Trophoblast cell (in vitro differentiated cells and primary cell): ENCODE measurements at regions not wholly inside any gene's neighbourhood (a gene's known extent, or its start where the extent isn't known, plus 50 kb on each side); places are given as distances from the start of the nearest gene placed in this dataset.
A peak's percentile ranks its signal among the peaks of the same experiment; 100 is the strongest.

ENCODE experiments used
- DNase-seq, 2 donors: peaks; one replicate each; pipeline ENCODE4 v3.0.0-alpha.2; 2016
- H2AFZ ChIP-seq: 2 replicates; pipeline ENCODE4 v1.6.1; 2013; ENCODE audit warnings: low read length, moderate library complexity, mild to moderate bottlenecking; ENCODE audit not compliant: insufficient read depth, poor library complexity
- H2AK5ac ChIP-seq: 2 replicates; pipeline ENCODE4 v1.6.1; 2013; ENCODE audit warnings: mild to moderate bottlenecking, low read length
- H2BK120ac ChIP-seq: 2 replicates; pipeline ENCODE4 v1.6.1; 2013; ENCODE audit warnings: low read length, mild to moderate bottlenecking, moderate library complexity; ENCODE audit not compliant: insufficient read depth, poor library complexity
- H2BK12ac ChIP-seq: 2 replicates; pipeline ENCODE4 v1.6.1; 2013; ENCODE audit warnings: mild to moderate bottlenecking, low read length, moderate library complexity
- H2BK5ac ChIP-seq: 2 replicates; pipeline ENCODE4 v1.6.1; 2013; ENCODE audit warnings: low read length, low read depth, moderate library complexity, mild to moderate bottlenecking; ENCODE audit not compliant: poor library complexity
- H3K14ac ChIP-seq: 2 replicates; pipeline ENCODE4 v1.6.1; 2013; ENCODE audit warnings: mild to moderate bottlenecking, low read length
- H3K18ac ChIP-seq: 2 replicates; pipeline ENCODE4 v1.6.1; 2013; ENCODE audit warnings: mild to moderate bottlenecking, low read length
- H3K23ac ChIP-seq: 2 replicates; pipeline ENCODE4 v1.6.1; 2013; ENCODE audit warnings: low read length
- H3K27ac ChIP-seq: 2 replicates; pipeline ENCODE4 v1.5.1; 2013; ENCODE audit warnings: low read depth, mild to moderate bottlenecking, inconsistent platforms, low read length, moderate library complexity
- H3K27me3 ChIP-seq: 2 replicates; pipeline ENCODE4 v1.6.1; 2013; ENCODE audit warnings: inconsistent platforms, mild to moderate bottlenecking, low read length, moderate library complexity; ENCODE audit not compliant: insufficient read depth
- H3K36me3 ChIP-seq, 2 experiments: 1 replicate in 1 of 2; 2 replicates in 1 of 2; pipeline ENCODE4 v1.6.1; 2013; ENCODE audit warnings: low read length in 2 of 2, mild to moderate bottlenecking in 2 of 2, moderate library complexity in 1 of 2; ENCODE audit not compliant: insufficient read depth in 2 of 2, control insufficient read depth in 1 of 2
- H3K4ac ChIP-seq: 2 replicates; pipeline ENCODE4 v1.6.1; 2013; ENCODE audit warnings: low read depth, mild to moderate bottlenecking, low read length, moderate library complexity
- H3K4me1 ChIP-seq, 2 experiments: 1 replicate in 1 of 2; 2 replicates in 1 of 2; pipeline ENCODE4 v1.6.1; 2013; ENCODE audit warnings: low read length in 2 of 2, mild to moderate bottlenecking in 2 of 2, moderate library complexity in 1 of 2; ENCODE audit not compliant: insufficient read depth in 2 of 2, control insufficient read depth in 1 of 2
- H3K4me2 ChIP-seq: 2 replicates; pipeline ENCODE4 v1.6.1; 2013; ENCODE audit warnings: inconsistent platforms, mild to moderate bottlenecking, low read length, moderate library complexity
- H3K4me3 ChIP-seq: 2 replicates; pipeline ENCODE4 v1.5.1; 2013; ENCODE audit warnings: mild to moderate bottlenecking, low read depth, low read length, inconsistent platforms
- H3K79me1 ChIP-seq: one replicate; pipeline ENCODE4 v1.6.1; 2013; ENCODE audit warnings: low read length
- H3K79me2 ChIP-seq: 2 replicates; pipeline ENCODE4 v1.6.1; 2013; ENCODE audit warnings: low read length, mild to moderate bottlenecking; ENCODE audit not compliant: control insufficient read depth, insufficient read depth, poor library complexity
- H3K9ac ChIP-seq: 2 replicates; pipeline ENCODE4 v1.6.1; 2013; ENCODE audit warnings: mild to moderate bottlenecking, low read length
- H3K9me3 ChIP-seq: 2 replicates; pipeline ENCODE4 v1.6.1; 2013; ENCODE audit warnings: low read depth, mild to moderate bottlenecking, control low read depth, inconsistent platforms, low read length; ENCODE audit not compliant: insufficient read depth
- H4K12ac ChIP-seq: 2 replicates; pipeline ENCODE4 v1.6.1; 2013; ENCODE audit warnings: low read depth, mild to moderate bottlenecking, low read length, moderate library complexity
- H4K8ac ChIP-seq: 2 replicates; pipeline ENCODE4 v1.6.1; 2013; ENCODE audit warnings: low read depth, mild to moderate bottlenecking, low read length, moderate library complexity
- H4K91ac ChIP-seq: one replicate; pipeline ENCODE4 v1.6.1; 2013; ENCODE audit warnings: low read depth, mild to moderate bottlenecking, low read length, moderate library complexity
- WGBS: extraction: QIAGEN DNeasy Blood & Tissue Kit; methylation state at CpG from one replicate; pipeline ENCODE4 v1.1.7; 2013; ENCODE audit warnings: missing lambda C conversion rate; ENCODE audit not compliant: insufficient read length, insufficient coverage; ENCODE audit errors: extremely low coverage; 5-methylcytosine and 5-hydroxymethylcytosine counted together

DNA sequence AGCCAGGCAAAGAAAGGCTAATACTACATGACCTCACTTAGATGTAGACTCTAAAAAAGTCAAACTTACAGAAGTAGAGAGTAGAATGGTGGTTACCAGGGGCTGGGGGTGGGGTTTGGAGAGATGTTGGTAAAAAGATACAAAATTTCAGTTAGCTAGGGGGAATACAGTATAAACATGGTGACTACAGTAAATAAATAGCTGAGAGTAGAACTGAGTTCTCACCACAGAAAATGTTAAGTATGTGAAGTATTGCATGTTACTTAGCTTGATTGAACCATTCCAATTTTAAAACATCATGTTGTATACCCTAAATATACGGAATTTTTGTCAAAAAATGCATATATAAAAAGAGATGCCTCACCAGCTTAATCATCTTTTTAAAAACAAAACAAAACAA, 67.5 kb upstream of the DOCK9 start:
- H3K9me3 ChIP-seq = no peaks in the 10 kb centered on the region
- no peak overlapping the region for H3K9ac ChIP-seq
- no peak overlapping the region for H3K18ac ChIP-seq
- no peak overlapping the region for H3K4me3 ChIP-seq
- H4K12ac ChIP-seq = no peak overlapping the region
- H3K36me3 ChIP-seq = no peaks in the 10 kb centered on the region
- peak in 1 of 2 donors; percentile 68 for DNase-seq
- no peak overlapping the region for H2AK5ac ChIP-seq
- H3K79me2 ChIP-seq = peaks cover 2% of the 10 kb centered on the region
- WGBS = no CpG with 5 or more reads among the region's 1 CpG
- no peaks in the 10 kb centered on the region for H3K27me3 ChIP-seq
- no peak overlapping the region for H3K23ac ChIP-seq
- no peak overlapping the region for H3K4me2 ChIP-seq
- no peak overlapping the region for H2BK5ac ChIP-seq
- no peak overlapping the region for H2BK12ac ChIP-seq
- H4K91ac ChIP-seq = no peak overlapping the region
- H2AFZ ChIP-seq = no peak overlapping the region
- no peak overlapping the region for H2BK120ac ChIP-seq
- H3K14ac ChIP-seq = no peak overlapping the region
- peaks cover 16 to 23% of the 10 kb centered on the region in 2 experiments for H3K4me1 ChIP-seq
- no peak overlapping the region for H4K8ac ChIP-seq
- H3K27ac ChIP-seq = no peak overlapping the region
- no peak overlapping the region for H3K4ac ChIP-seq
- peaks cover 2% of the 10 kb centered on the region for H3K79me1 ChIP-seq

DNA sequence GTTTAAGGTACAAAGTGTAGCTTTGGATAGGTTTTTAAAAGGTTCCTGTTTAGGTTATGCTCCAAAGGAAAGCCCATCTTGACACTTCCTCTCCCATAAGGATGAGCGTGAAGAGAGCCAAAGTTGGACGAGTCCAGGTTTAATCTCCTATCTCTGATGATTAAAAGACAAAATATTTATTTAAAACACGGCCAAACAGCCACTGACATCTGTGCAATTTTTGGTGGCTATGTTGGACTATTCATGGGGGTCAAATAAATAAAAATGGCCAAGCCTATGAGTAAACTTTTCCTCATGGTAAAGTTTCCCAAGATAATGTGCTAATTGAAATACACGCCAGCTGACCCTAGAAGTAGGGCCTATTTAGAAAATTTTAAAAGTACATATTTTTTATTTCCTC, 69.0 kb upstream of the DOCK9 start:
- no peak overlapping the region for H2AK5ac ChIP-seq
- H3K9me3 ChIP-seq = no peaks in the 10 kb centered on the region
- no peak overlapping the region for H2AFZ ChIP-seq
- no peak overlapping the region for H4K91ac ChIP-seq
- H3K4me2 ChIP-seq = no peak overlapping the region
- H3K9ac ChIP-seq = no peak overlapping the region
- peaks cover 20 to 26% of the 10 kb centered on the region in 2 experiments for H3K4me1 ChIP-seq
- H3K79me2 ChIP-seq = peaks cover 2% of the 10 kb centered on the region
- H3K4ac ChIP-seq = no peak overlapping the region
- no peak overlapping the region for H4K12ac ChIP-seq
- H3K79me1 ChIP-seq = peaks cover 2% of the 10 kb centered on the region
- H3K18ac ChIP-seq = no peak overlapping the region
- no peak overlapping the region for H3K4me3 ChIP-seq
- no peak overlapping the region for H4K8ac ChIP-seq
- H2BK12ac ChIP-seq = no peak overlapping the region
- H3K27ac ChIP-seq = no peak overlapping the region
- WGBS = no CpG with 5 or more reads among the region's 4 CpGs
- no peaks in the 10 kb centered on the region for H3K36me3 ChIP-seq
- no peak overlapping the region for H2BK5ac ChIP-seq
- no peak overlapping the region for H2BK120ac ChIP-seq
- no peak overlapping the region for H3K14ac ChIP-seq
- H3K27me3 ChIP-seq = no peaks in the 10 kb centered on the region
- H3K23ac ChIP-seq = no peak overlapping the region
- DNase-seq = peak in 1 of 2 donors; percentile 27

DNA sequence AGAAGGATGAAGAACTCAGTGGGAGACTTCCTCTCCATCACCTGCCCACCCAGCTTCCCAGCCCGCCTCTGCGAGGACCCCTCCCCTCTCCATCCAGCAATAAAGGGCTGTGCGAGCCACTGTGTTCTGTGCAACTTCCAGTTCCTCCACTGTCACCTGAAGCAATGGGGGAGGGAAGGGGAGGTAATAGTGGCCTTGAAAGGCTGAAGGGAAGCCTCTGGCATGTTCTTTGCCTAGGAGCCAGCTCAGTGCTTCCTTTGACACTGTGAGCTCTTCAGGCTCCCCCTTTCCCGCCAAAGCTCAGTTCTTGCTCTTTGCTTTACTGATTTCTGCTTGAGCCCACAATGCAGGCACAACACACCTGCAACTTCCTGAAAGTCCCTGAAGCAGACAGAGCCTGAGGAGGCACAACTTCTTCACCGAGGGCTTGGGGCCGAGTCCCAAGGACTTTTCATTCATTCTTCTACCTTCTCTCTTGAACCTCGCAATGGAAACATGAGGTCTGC, 73.2 kb upstream of the DOCK9 start:
- H2BK120ac ChIP-seq = no peak overlapping the region
- no CpG with 5 or more reads among the region's 7 CpGs for WGBS

DNA sequence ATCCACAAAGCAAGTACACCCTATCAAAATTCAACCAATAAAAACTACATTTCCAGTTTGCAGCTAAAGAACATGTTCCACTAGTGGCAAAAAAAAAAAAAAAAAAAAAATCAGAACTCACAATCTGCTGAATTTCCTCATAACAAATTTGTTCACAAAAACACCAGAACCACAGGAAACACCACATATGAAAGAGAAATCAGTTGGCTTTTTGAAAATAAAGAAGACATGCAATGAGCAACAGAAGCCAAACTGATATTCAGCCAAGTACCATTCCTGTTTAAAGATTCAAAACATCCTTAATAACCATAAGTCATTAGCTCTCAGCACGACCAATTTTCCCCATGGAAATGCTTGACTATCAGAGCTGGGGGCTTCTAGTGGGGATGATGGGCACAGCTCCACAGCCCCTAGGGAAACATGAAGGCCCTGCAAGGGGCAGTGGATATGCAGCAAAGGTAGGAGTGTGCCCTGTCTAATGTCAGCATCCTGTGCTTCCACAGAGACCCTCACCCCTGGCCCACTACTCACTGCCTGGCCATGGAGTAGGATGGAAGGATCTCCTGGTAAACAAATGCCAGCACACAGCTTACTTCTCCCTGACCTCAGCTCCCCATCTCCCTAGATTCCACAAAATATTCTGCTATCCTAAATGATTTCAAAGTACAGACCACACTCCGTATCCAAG, 74.0 kb upstream of the DOCK9 start:
- Histone ChIP-seq H3K9ac (no peak overlapping the region), H3K4me1 (peaks cover 17 to 24% of the 10 kb centered on the region in 2 experiments), H4K91ac (no peak overlapping the region), H4K8ac (no peak overlapping the region), H2BK5ac (no peak overlapping the region), H2AK5ac (no peak overlapping the region), H3K4me3 (no peak overlapping the region), H3K4ac (peak overlapping the region; percentile 24), H3K27me3 (no peaks in the 10 kb centered on the region), H3K23ac (no peak overlapping the region), H3K79me1 (peaks cover 9% of the 10 kb centered on the region), H4K12ac (no peak overlapping the region), H3K9me3 (no peaks in the 10 kb centered on the region), H3K14ac (no peak overlapping the region), H3K79me2 (peaks cover 3% of the 10 kb centered on the region), H2BK12ac (no peak overlapping the region), H3K4me2 (no peak overlapping the region), H3K27ac (no peak overlapping the region), H3K36me3 (no peaks in the 10 kb centered on the region), H3K18ac (no peak overlapping the region), H2BK120ac (no peak overlapping the region), H2AFZ (no peak overlapping the region)
- WGBS = no CpG with 5 or more reads among the region's 2 CpGs
- DNase-seq = no peak

More for the DNA sequence above, 73.2 kb upstream of the DOCK9 start:
- no peak overlapping the region for H3K14ac ChIP-seq
- no peak for DNase-seq
- peaks cover 3% of the 10 kb centered on the region for H3K79me1 ChIP-seq
- H3K36me3 ChIP-seq = no peaks in the 10 kb centered on the region
- no peak overlapping the region for H3K4me2 ChIP-seq
- peak overlapping the region; percentile 43 for H3K18ac ChIP-seq
- H3K9ac ChIP-seq = no peak overlapping the region
- peak overlapping the region; percentile 5 for H3K27ac ChIP-seq
- no peak overlapping the region for H2BK5ac ChIP-seq
- no peak overlapping the region for H4K8ac ChIP-seq
- H4K12ac ChIP-seq = no peak overlapping the region
- no peaks in the 10 kb centered on the region for H3K27me3 ChIP-seq
- H2AK5ac ChIP-seq = no peak overlapping the region
- no peaks in the 10 kb centered on the region for H3K79me2 ChIP-seq
- peaks cover 16 to 22% of the 10 kb centered on the region in 2 experiments for H3K4me1 ChIP-seq
- no peak overlapping the region for H3K4ac ChIP-seq
- H4K91ac ChIP-seq = no peak overlapping the region
- no peaks in the 10 kb centered on the region for H3K9me3 ChIP-seq
- no peak overlapping the region for H3K23ac ChIP-seq
- H2AFZ ChIP-seq = no peak overlapping the region
- no peak overlapping the region for H2BK12ac ChIP-seq
- no peak overlapping the region for H3K4me3 ChIP-seq
